Amygdala (tissue), 56 donors: ENCODE measurements at regions not wholly inside any gene's neighbourhood (a gene's known extent, or its start where the extent isn't known, plus 50 kb on each side); places are given as distances from the start of the nearest gene placed in this dataset.
"Not testable (repeated sequence)": the region's sequence is repeated elsewhere in the genome, so short reads cannot be mapped to it uniquely, and the experiment has no call there.

Experiments
- DNase-seq, 56 donors: peaks; one replicate each; lab custom pipeline; 2025; lab: John Stamatoyannopoulos, UW

DNA sequence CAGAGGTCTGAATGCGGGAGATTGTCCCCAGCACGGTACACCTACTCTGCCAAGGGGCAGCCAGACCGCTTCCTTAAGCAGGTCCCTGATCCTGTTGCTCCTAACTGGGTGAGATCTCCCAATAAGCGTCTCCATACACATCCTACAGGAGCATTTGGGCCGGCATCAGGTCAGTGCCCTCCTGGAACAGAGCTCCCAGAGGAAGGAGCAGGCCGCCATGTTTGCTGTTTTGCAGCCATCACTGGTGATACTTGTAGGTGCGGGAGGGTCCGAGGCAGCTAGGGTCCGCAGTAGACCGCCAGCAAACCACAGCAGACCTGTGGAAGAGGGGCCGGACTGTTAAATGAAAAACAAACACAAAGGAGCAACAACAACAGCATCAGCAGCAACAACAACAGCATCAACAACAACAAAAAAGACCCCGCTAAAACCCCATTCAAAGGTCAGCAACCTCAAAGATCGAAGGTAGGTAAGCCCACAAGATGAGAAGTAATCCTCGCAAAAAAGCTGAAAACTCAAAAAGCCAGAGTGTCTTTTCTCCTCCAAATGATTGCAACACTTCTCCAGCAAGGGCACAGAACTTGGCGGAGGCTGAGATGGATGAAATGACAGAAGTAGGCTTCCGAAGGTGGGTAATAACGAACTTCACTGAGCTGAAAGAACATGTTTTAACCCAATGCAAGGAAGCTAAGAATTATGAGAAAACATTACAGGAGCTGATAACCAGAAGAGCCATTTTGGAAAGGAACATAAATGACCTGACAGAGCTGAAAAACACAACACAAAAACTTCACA is 79.0 kb upstream of the CDH7 start:
- DNase-seq, result no peak

DNA sequence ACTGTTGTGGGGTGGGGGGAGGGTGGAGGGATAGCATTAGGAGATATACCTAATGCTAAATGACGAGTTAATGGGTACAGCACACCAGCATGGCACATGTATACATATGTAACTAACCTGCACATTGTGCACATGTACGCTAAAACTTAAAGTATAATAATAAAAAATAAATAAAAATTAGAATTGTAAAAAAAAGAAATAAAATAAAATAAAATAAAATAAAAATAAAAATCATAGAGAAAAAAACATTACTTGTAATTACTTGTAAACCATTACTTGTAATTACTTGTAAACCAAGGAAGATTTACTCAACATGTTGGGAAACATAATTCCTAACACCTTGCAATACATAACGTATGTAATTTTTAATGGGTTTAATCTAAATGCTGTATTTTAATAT is 80.7 kb upstream of the CDH7 start:
- not testable (repeated sequence) for DNase-seq

DNA sequence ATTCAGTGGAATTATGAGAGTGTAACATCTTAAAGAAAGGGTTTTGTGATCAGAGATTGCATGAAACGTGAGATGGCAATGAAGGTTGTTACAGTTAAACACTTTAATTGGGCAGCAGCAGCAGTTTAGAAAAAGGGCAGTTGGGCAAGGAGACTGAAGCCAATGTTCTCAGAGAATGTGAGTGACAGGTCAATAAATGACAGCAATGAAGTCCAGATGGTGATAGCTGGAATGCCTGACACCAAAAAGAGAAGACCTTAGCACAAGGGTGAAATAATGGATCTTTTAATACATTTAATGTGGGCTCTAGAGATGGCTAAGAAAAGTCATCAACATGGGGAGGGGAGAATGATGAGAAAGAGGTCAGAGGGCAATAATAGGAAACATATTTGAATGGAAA is 89.4 kb upstream of the CDH7 start:
- no peak for DNase-seq

DNA sequence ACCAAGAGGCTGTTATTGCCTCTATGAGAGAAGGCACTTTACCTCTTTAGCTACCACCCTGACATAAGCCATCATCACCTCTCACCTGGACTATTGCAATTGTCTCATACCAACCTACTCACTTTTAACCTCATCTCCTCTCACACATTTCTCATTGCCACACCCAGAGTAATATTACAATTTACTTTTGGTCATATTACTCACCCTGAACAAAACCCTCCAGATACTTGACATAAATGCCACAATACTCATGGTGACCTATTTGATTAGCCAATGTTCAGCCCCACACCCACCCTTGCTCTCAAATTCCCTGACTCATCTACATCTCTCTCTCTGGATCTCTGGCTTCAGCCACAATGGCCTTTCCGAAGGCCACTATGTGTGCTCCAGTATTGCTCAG is 90.9 kb upstream of the CDH7 start:
- DNase-seq, result no peak

DNA sequence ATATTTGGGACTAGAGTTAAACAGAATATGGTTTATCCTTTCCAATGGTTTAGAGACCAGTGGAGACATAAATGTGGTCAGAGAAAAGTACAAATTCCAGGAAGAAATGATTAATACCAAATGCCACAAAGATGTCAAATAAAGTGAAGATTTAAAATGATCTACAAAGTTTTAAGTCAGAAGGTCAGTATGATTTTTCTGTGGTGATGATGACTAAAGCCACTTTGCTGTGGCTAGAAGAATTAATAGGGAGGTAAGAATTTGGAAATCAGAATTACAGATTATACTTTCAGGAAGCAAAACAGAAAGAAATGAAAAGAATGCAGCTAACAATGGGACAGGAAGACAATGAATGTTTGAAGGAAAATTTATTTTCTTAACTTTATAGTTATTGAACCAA is 91.5 kb upstream of the CDH7 start:
- no peak for DNase-seq

DNA sequence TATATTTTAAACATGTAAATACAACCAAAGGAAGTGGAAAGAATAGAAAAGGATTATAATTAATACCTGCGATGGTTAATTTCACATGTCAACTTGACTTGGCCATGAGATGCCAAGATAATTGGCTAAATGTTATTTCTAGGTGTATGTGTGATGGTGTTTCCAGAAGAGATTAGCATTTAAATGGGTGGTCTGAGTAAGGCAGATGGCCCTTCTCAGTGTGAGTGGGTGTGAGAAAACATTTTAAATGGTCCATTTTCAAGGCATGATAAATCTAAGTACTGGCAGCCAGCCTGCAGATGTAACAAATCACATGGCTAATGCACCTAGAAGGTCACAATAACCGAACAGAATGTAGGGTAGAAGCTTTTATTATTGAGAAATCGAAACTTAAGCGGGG is 99.6 kb upstream of the CDH7 start:
- no peak for DNase-seq

DNA sequence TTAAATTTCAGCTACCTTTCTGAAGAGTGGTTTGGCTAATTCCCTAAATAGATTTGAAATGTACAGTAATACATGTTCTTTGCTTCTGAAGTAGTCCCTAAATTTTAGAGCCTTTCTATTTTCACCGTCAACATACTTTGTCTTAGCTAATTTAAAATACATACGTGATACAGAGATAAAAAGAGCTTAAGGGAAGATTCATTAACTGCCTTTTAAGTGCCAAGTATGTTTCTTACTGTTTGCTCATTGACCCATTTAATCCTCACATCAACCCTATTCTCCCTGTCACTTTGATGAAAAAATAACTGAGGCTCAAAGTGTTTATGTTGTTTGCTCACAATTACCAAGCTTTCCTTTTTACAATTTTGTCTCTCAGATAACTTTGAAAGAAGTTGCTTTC is 118.6 kb upstream of the CDH7 start:
- DNase-seq, result no peak

DNA sequence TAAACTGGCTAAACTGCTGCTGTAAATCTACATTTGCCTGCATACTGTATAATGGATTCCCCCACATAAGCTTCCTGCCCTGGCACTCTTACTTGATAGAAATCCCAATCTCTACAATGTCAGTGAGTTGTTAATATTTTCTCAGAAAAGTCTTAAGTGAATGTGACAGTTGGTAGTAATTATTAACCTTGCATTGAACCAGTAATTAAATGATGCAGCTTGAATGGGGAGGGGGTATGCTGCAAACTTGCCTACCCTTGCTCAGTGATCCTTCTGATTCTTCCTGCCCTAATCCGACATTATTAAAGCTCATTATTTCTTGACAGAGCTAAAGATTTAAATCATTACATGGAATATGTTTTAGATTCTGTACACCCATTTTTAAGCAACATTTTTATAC is 119.0 kb upstream of the CDH7 start:
- no peak for DNase-seq

DNA sequence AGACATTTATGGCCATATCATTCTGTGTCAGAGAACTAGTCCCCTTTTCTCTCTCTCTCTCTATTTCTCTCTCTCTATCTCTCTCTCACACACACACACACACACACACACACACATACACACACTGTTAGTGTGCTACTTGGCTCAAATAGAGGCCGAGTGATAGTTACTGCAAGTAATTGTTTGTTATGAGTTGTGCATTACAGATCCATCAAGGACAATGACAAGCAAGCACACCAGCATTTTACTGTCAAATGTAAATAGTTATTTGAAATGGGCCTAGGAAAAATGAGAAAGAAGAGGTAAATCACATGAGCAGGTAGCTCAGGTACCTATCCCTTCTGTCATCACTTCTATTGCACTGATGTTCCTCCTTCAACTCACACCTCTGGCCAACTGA is 122.4 kb upstream of the CDH7 start:
- DNase-seq, result no peak

DNA sequence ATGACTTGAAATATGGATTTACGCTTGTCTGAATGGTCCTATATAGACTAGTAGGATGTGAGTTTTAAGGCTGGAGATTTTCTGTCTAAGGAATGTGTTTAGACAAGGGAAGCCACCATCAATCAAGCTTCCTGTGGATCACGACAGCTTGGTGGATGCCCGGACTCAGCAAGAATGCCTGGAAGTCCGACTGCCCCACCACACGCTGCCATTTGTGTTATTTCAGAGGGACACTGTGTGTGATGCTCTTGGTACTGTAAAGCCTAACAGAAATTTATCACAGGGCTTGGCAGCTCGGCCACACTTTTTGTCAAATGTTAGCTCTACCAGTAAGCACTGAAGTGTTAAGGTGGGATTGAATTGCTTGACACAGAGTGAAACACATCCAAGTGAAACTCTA is 127.1 kb upstream of the CDH7 start:
- DNase-seq, result no peak

DNA sequence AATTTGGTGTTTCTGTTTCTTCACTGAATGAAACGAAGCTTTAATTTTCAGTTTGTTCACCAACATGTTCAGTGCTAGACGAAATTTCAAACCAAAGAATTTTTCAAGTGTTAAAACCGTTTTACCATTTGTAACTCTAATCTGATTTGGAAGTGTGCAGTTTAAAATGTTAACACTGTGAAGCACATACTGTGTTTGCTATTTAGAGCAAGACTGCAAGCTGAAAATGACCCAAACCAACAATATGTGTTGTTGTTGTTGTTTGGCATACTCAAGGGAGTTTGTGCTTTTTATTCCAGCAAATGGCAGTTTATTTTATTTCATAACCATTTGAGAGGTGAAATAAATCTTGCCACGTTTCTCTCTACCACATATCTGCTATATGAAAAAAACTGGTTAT is 128.4 kb upstream of the CDH7 start:
- no peak for DNase-seq

DNA sequence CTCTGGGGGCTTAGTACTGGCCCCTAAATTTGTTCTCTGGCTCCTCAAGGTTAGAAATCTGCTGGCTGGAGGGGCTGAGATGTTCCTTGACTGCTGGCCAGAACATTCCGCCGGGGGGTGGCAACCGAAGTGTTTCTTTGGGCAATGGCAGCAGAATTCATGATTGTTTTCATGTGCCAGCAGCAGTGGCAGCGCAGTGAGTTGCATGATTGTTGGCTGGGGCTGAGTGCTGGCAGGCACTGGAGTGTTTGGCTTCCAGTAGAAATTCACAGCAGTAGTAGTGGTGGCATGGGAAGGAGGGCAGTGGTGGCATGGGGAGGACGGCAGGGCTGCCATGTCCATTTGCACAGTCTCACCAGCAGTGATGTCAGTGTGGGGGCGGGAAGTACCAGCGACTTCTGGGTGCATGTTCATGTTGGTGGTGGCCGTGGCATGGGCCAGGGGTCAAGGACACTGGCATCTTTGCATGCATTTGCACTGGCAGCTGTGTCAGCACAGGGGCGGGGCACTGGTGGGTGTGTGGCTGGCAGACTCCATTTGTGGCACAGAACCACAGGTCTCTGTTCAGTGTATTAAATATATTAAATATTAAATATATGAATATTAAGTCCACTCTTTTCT is 130.6 kb upstream of the CDH7 start:
- DNase-seq, result peak in 10 of 56 donors; percentile 0 to 16 (median 4)

DNA sequence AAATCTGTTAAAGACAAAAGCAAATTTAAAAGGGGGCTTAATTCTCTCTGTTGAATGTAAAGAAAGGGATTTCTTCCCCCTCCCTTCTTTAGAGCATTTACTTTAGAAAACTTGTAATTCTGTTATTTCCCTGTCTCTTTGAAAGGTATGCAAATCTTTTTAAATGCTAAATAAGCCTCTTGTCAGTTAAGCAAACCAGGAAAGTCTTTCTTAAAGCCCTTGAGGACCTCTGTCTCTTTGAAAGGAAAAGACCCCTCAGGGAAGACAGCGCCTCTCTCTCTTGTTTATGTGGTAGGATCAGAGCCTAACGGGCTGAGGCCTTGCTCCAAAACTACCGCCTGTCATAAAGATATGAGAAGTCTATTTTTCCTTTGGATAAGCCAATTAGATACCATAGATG is 139.9 kb upstream of the CDH7 start:
- no peak for DNase-seq

DNA sequence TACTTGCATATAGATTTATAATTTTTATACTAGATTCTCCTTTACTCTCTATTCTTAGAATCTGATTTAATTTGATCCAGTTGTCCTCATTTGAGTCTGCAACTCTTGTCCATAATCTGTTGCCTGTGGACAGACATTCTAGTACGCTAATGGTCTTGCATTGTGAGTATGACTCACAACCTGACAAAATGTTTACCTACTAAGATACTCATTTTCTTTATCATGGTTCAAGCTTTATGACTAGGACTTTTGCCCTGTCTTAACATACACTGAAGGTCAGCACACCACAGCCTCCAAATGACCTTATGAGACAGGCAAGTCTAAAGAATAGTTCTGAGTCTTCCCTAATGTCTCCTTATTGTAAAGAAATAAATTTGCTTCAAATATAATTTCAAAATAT is 142.3 kb upstream of the CDH7 start:
- no peak for DNase-seq

DNA sequence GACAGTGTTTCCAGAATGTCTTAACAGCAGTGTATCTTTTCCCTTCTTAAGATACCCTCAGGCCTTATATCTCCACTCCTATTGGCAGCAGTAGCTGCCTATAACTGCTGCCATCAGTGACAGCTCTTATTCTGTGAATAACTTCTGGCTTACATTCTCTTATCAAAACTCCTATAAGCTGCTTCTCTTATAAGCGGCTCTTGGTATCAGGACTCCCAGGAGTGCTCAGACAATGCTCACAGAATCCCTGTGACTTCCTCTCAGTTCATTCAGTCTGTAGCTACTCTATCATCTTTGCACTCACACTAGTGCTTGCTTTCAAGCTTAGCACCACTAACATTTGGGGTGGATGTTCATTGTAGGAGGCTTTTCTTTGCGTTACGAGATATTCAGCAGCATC is 143.7 kb upstream of the CDH7 start:
- no peak for DNase-seq

DNA sequence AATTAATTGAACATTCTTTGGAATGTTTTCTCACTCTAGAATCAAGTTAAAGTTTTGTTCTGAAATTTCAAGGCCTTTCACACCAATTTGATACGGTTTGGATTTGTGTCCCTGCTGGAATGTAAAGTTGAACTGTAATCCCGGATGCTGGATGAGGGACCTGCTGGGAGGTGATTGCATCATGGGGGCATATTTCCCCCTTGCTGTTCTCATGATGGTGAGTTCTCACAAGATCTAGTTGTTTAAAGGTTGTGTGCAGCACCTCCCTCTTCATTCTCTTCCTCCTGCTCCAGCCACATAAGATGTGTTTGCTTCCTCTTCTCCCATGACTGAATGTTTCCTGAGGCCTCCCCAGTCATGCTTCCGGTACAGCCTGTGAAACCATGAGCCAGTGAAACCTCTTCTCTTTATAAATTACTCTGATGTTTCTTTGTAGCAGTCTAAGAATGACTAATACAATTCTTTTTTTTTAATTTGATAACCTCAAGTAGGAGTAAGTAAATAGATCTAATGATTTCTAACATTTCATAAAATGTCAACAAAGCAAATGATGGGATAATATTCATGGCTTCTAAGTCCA is 144.2 kb upstream of the CDH7 start:
- DNase-seq, result no peak

DNA sequence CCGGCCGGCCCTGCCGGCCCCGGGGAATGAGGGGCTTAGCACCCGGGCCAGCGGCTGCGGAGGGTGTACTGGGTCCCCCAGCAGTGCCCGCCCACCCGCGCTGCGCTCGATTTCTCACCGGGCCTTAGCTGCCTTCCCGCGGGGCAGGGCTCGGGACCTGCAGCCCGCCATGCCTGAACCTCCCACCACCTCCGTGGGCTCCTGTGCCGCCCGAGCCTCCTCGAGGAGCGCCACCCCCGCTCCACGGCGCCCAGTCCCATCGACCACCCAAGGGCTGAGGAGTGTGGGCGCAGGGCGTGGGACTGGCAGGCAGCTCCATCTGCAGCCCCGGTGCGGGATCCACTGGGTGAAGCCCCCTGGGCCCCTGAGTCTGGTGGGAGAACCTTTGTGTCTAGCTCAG is 145.5 kb upstream of the CDH7 start:
- not testable (repeated sequence) for DNase-seq

DNA sequence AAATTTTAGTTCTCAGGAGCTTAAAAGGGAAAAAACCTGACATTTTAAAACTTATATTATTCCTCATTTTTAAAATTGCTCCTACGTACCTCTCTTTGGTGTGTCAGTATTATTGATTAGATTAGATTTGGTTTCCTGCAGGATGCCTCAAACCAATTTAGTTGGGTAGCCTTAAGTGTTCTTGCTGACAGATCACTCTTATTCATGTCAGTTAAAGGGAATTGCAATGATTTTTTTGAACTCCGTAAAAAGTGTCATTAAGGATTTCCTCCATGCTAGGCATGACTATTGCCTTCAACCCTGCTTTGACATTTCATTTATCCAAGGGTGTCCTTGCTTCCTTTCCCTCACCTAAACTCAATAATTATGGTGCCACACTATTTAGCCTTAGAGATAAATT is 149.0 kb upstream of the CDH7 start:
- DNase-seq, result no peak

DNA sequence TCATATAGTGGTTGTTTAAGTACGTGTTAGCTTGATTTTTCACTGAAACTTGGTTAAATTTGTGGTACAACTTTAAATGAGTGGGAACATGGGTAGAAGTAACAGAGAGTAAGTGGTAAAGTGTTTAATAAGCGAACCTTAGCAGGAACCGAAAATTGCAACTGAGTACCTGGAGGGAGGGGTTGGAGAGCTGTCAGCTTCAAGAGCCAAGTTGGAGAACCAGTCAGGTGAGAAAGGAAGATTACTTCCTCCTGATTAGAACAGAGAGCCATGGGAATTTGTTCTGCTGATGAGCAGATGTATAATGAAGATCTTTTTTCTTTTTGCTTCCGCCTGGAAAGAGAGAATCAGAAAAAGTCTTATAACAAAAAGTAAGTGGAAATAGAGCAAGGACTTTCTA is 158.4 kb upstream of the CDH7 start:
- DNase-seq, result no peak

DNA sequence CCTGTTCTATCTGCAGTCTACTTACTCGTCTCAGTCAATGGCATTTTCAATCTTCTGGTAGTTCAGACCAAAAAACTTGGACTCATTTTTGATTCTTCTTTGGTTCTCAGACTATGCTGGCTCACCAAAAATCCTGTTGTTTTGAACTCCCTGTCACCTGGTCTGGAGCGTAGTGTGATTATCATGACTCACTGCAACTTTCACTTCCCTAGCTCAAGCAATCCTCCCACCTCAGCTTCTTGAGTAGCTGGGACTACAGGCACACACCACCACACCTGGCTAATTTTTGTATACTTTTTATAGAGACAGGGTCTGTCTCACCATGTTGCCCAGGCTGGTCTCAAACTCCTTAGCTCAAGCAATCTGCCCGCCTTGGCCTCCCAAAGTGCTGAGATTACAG is 163.3 kb upstream of the CDH7 start:
- DNase-seq, result no peak

DNA sequence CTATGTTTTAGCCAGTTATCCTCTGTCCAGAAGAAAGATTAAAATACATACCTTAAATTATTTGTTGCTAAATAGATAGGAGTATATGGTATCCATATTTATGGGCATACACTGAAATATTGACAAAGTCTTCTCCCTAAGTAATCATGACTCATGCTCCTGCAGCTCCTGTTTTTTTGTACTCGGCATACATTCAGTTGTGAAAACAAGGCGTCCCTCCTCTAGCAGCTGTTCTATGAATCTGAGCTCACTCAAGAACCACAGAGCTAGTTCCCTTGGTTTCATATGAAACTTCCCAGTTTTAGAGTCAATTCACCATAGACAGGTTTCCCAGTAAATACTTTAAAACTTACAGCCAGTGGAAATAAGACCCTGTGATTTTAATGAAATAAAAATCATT is 168.7 kb upstream of the CDH7 start:
- DNase-seq, result not testable (repeated sequence)

DNA sequence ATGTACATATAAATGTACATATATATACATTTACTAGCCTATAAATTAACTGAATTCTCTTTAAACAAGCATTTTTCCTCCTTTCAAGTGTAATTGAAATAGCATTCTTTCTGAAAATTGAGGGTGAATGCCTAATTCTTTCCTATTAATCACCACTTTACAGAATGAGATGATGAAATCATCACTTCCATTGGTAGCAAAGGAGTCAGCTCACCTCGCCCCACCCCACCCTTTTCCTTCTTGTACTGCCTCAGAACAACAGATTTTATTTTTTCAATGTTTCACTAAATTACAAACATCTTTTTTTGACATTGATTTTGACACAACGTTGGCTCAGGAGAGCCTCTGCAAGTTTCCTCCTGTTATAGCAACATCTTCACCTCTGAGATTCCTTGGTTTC is 181.9 kb upstream of the CDH7 start:
- DNase-seq, result no peak
